SK-N-SH (cell line): ENCODE measurements at regions not wholly inside any gene's neighbourhood (a gene's known extent, or its start where the extent isn't known, plus 50 kb on each side); places are given as distances from the start of the nearest gene placed in this dataset.

Source experiments
- CTCF ChIA-PET: fragments of 300-600, 350-600 bp; formaldehyde crosslinking; extraction: SDS; loops from one replicate; lab custom pipeline; 2021; lab: Yijun Ruan, JAX
- POLR2A ChIA-PET: fragments of 350-600 bp; sonication (Branson Sonifier 250); formaldehyde crosslinking; extraction: SDS; loops from one replicate; lab custom pipeline; 2020; ENCODE audit warnings: antibody characterized with exemption, inconsistent platforms; lab: Yijun Ruan, JAX
- DNase-seq: peaks from one replicate; pipeline ENCODE4 v3.0.0; 2012
- H2AFZ ChIP-seq: fragments of 200-600 bp; sonication (generic); 2 replicates; pipeline ENCODE4 v1.8.1; 2016; ENCODE audit warnings: antibody characterized with exemption, mild to moderate bottlenecking, low read depth
- H3F3A ChIP-seq: fragments of 200-600 bp; sonication (generic); replicated peaks from 2 replicates; pipeline ENCODE3; 2016; ENCODE audit warnings: antibody characterized with exemption, mild to moderate bottlenecking; ENCODE audit not compliant: insufficient read depth
- H3K27ac ChIP-seq, 2 experiments: fragments of 200-500 bp in 1 of 2; fragments of 200-600 bp in 1 of 2; sonication (Bioruptor generic) in 1 of 2; sonication (generic), shearing (Covaris generic) in 1 of 2; 2 replicates each; pipeline versions ENCODE4 v1.5.1 to v1.6.1; 2014 to 2016; ENCODE audit warnings: low read depth in 2 of 2, inconsistent platforms in 1 of 2, low read length in 1 of 2, mild to moderate bottlenecking in 1 of 2, mixed read lengths in 1 of 2
- H3K27me3 ChIP-seq: fragments of 200-600 bp; sonication (generic), shearing (Covaris generic); 2 replicates; pipeline ENCODE4 v1.6.1; 2016; ENCODE audit warnings: mixed run types; ENCODE audit not compliant: insufficient read depth
- H3K36me3 ChIP-seq, 2 experiments: fragments of 200-500 bp in 1 of 2; fragments of 200-600 bp in 1 of 2; sonication (Bioruptor generic) in 1 of 2; sonication (generic) in 1 of 2; replicated peaks in 1 of 2; 2 replicates each; pipeline versions ENCODE3 to v1.5.1; 2014 to 2016; ENCODE audit warnings: low read length in 1 of 2, mild to moderate bottlenecking in 1 of 2; ENCODE audit not compliant: insufficient read depth in 2 of 2, control insufficient read depth in 1 of 2
- H3K4me1 ChIP-seq, 2 experiments: fragments of 200-500 bp in 1 of 2; fragments of 200-600 bp in 1 of 2; sonication (Bioruptor generic) in 1 of 2; sonication (generic), shearing (Covaris generic) in 1 of 2; 2 replicates each; pipeline versions ENCODE4 v1.5.1 to v1.6.1; 2014 to 2016; ENCODE audit warnings: low read depth in 1 of 2, low read length in 1 of 2, mixed run types in 1 of 2; ENCODE audit not compliant: insufficient read depth in 2 of 2, control insufficient read depth in 1 of 2
- H3K4me2 ChIP-seq: fragments of 200-600 bp; sonication (generic), shearing (Covaris generic); 2 replicates; pipeline ENCODE4 v1.6.1; 2017; ENCODE audit warnings: mixed run types
- H3K4me3 ChIP-seq, 2 experiments: fragments of 200-500 bp in 1 of 2; fragments of 200-600 bp in 1 of 2; sonication (Bioruptor generic) in 1 of 2; sonication (generic), shearing (Covaris generic) in 1 of 2; 2 replicates each; pipeline versions ENCODE4 v1.5.1 to v1.8.1; 2014 to 2016; ENCODE audit warnings: low read depth in 2 of 2, inconsistent platforms in 1 of 2, low read length in 1 of 2, mild to moderate bottlenecking in 1 of 2, mixed read lengths in 1 of 2, moderate library complexity in 1 of 2
- H3K79me2 ChIP-seq: fragments of 200-600 bp; sonication (generic); 2 replicates; pipeline ENCODE4 v1.8.1; 2017; ENCODE audit warnings: mild to moderate bottlenecking; ENCODE audit not compliant: insufficient read depth
- H3K9ac ChIP-seq: fragments of 200-600 bp; sonication (generic); 2 replicates; pipeline ENCODE4 v1.6.1; 2017; ENCODE audit warnings: mixed run types
- H3K9me2 ChIP-seq: fragments of 200-600 bp; sonication (generic); 2 replicates; pipeline ENCODE4 v1.6.1; 2017; ENCODE audit warnings: mixed run types
- H3K9me3 ChIP-seq: fragments of 200-600 bp; sonication (generic); 2 replicates; pipeline ENCODE4 v1.6.1; 2017; ENCODE audit warnings: mixed run types, mild to moderate bottlenecking, moderate library complexity
- H4K20me1 ChIP-seq: fragments of 200-600 bp; sonication (generic); 2 replicates; pipeline ENCODE4 v1.6.1; 2017; ENCODE audit warnings: mild to moderate bottlenecking, mixed run types; ENCODE audit not compliant: insufficient read depth
- CTCF ChIP-seq: fragments of 200-600 bp; sonication (generic); IDR thresholded peaks from 2 replicates; pipeline ENCODE4 v1.6.1; 2017; ENCODE audit warnings: antibody characterized with exemption, mild to moderate bottlenecking, moderate library complexity
- ELF1 ChIP-seq: IDR thresholded peaks from 2 replicates; pipeline ENCODE4 v1.4.0; 2012
- EP300 ChIP-seq, 2 experiments: IDR thresholded peaks; 2 replicates each; pipeline versions ENCODE4 v1.4.0 to v1.6.1; 2012; ENCODE audit warnings: borderline replicate concordance in 1 of 2, low read depth in 1 of 2, low read length in 1 of 2
- EZH2phosphoT487 ChIP-seq: fragments of 200-600 bp; sonication (generic); IDR thresholded peaks from 2 replicates; pipeline ENCODE4 v1.6.1; 2017; ENCODE audit warnings: low read depth, mixed run types, mild to moderate bottlenecking, antibody characterized with exemption, moderate library complexity, borderline replicate concordance
- FOSL2 ChIP-seq: IDR thresholded peaks from 2 replicates; pipeline ENCODE4 v1.4.0; 2012; ENCODE audit warnings: low read depth, mild to moderate bottlenecking, moderate library complexity, borderline replicate concordance
- FOXJ3 ChIP-seq: sonication (generic); formaldehyde crosslinking; IDR thresholded peaks from 2 replicates; pipeline ENCODE4 v1.5.1; 2020; ENCODE audit warnings: mild to moderate bottlenecking, missing genetic modification reagents
- FOXM1 ChIP-seq: IDR thresholded peaks from 2 replicates; pipeline ENCODE4 v1.4.0; 2012; ENCODE audit warnings: low read depth, mild to moderate bottlenecking
- GABPA ChIP-seq: IDR thresholded peaks from 2 replicates; pipeline ENCODE4 v1.4.0; 2012; ENCODE audit warnings: low read depth, mild to moderate bottlenecking
- GATA2 ChIP-seq: sonication (generic); formaldehyde crosslinking; IDR thresholded peaks from 2 replicates; pipeline ENCODE4 v1.5.0; 2020; ENCODE audit warnings: mild to moderate bottlenecking, missing genetic modification reagents
- IRF3 ChIP-seq: fragments of 150-350 bp; IDR thresholded peaks from 2 replicates; pipeline ENCODE4 v1.6.1; 2016; ENCODE audit warnings: mild to moderate bottlenecking, low read depth, low read length
- JUND ChIP-seq: IDR thresholded peaks from 2 replicates; pipeline ENCODE4 v1.4.0; 2012
- MAX ChIP-seq: IDR thresholded peaks from 2 replicates; pipeline ENCODE4 v1.4.0; 2012; ENCODE audit warnings: low read depth
- MXI1 ChIP-seq: IDR thresholded peaks from 2 replicates; pipeline ENCODE4 v1.6.1; 2012; ENCODE audit warnings: mild to moderate bottlenecking, low read depth, low read length, improper control_type of control experiment
- NFIC ChIP-seq: IDR thresholded peaks from 2 replicates; pipeline ENCODE4 v1.4.0; 2012; ENCODE audit warnings: borderline replicate concordance
- POLR2AphosphoS5 ChIP-seq: IDR thresholded peaks from 2 replicates; pipeline ENCODE4 v1.6.1; 2012; ENCODE audit warnings: low read depth, low read length
- RAD21 ChIP-seq: IDR thresholded peaks from 2 replicates; pipeline ENCODE4 v1.6.1; 2012; ENCODE audit warnings: mild to moderate bottlenecking, low read length
- RFX5 ChIP-seq: IDR thresholded peaks from 2 replicates; pipeline ENCODE4 v1.6.1; 2012; ENCODE audit warnings: mild to moderate bottlenecking, improper control_type of control experiment, low read length
- SIN3A ChIP-seq: IDR thresholded peaks from 2 replicates; pipeline ENCODE4 v1.6.1; 2012; ENCODE audit warnings: low read depth, mild to moderate bottlenecking, low read length, moderate library complexity, borderline replicate concordance
- SMC3 ChIP-seq: IDR thresholded peaks from 2 replicates; pipeline ENCODE4 v1.6.1; 2012; ENCODE audit warnings: low read depth, low read length, improper control_type of control experiment
- TAF1 ChIP-seq: IDR thresholded peaks from 2 replicates; pipeline ENCODE4 v1.6.1; 2012; ENCODE audit warnings: low read depth, mild to moderate bottlenecking, low read length, moderate library complexity, borderline replicate concordance
- TCF12 ChIP-seq: IDR thresholded peaks from 2 replicates; pipeline ENCODE4 v1.4.0; 2012
- WGBS: methylation state at CpG from one replicate; pipeline ENCODE4 v1.1.6; 2017; ENCODE audit warnings: low lambda C conversion rate; 5-methylcytosine and 5-hydroxymethylcytosine counted together

- no peak for TF ChIP-seq GABPA
- no peak for TF ChIP-seq EZH2phosphoT487
- 0 out of 2 replicates have a peak, but pooled peaks have one; percentile 23 for TF ChIP-seq MXI1
- no peak for TF ChIP-seq ELF1
- no peak for TF ChIP-seq POLR2AphosphoS5
- no peak for TF ChIP-seq TAF1
- no peak for TF ChIP-seq EP300 (IDR thresholded peaks at IDR 0.05; ENCODE audit: borderline replicate concordance in 1 of 2, low read depth in 1 of 2, low read length in 1 of 2)
- no peak for TF ChIP-seq RFX5
Observed at GRCh38 chr1:184210031-184210430, 158.5 kb downstream of the TSEN15 start (continued).

- H3F3A ChIP-seq = no peaks in the 10 kb centered on the region
- no peaks in the 10 kb centered on the region for H3K36me3 ChIP-seq
- ChIA-PET POLR2A (no interaction called here), CTCF (interaction anchor here (1.1 to 1.6 kb wide), 2 partner anchors 12 to 453 kb away, joined by 3 to 4 read pairs; no protein-coding TSS in a partner anchor)
- peak overlapping the region in 1 of 2 experiments; percentile 71; a peak in 2 of 4 replicates for H3K27ac ChIP-seq
- H3K4me3 ChIP-seq = no peak overlapping the region
- no peaks in the 10 kb centered on the region for H3K27me3 ChIP-seq
- peak; percentile 45 for DNase-seq
- H2AFZ ChIP-seq = no peak overlapping the region
- H3K79me2 ChIP-seq = no peaks in the 10 kb centered on the region
- no peaks in the 10 kb centered on the region for H3K9me3 ChIP-seq
- H3K4me2 ChIP-seq = no peak overlapping the region
- no peaks in the 10 kb centered on the region for H4K20me1 ChIP-seq
- no peaks in the 10 kb centered on the region for H3K9me2 ChIP-seq
- WGBS = 73% methylated on average over 6 of the region's 6 CpGs
- TF ChIP-seq EP300 (IDR thresholded peaks at IDR 0.05; ENCODE audit: borderline replicate concordance in 1 of 2, low read depth in 1 of 2, low read length in 1 of 2) (peak in 1 of 2 experiments; percentile 55; a peak in 1 of 4 replicates), FOXJ3 (CRISPR knock-in tag) (no peak), RAD21 (peak; percentile 57), GATA2 (CRISPR knock-in tag) (peak; percentile 37), SMC3 (peak; percentile 31; the same call in 1 of the 2 replicates), NFIC (no peak), TAF1 (no peak), JUND (no peak), MAX (no peak), TCF12 (peak; percentile 25; the same call in 1 of the 2 replicates)
- TF ChIP-seq, all 33 proteins: peak for 5
- Histone ChIP-seq H3K4me1 (peaks cover 0 to 28% of the 10 kb centered on the region in 2 experiments; a peak in 2 of 4 replicates), H3K9ac (no peak overlapping the region)
Observed at GRCh38 chr1:184210862-184211261, 159.3 kb downstream of the TSEN15 start.

- Histone ChIP-seq H3K4me2 (no peak overlapping the region), H2AFZ (peak overlapping the region; percentile 85), H4K20me1 (no peaks in the 10 kb centered on the region), H3K9me3 (no peaks in the 10 kb centered on the region), H3K4me3 (no peak overlapping the region), H3F3A (no peaks in the 10 kb centered on the region), H3K36me3 (no peaks in the 10 kb centered on the region), H3K79me2 (no peaks in the 10 kb centered on the region), H3K4me1 (peaks cover 0 to 28% of the 10 kb centered on the region in 2 experiments; a peak in 2 of 4 replicates), H3K27ac (no peak overlapping the region), H3K27me3 (no peaks in the 10 kb centered on the region), H3K9ac (no peak overlapping the region), H3K9me2 (no peaks in the 10 kb centered on the region)
- WGBS = 76% methylated on average over 7 of the region's 7 CpGs
- CTCF ChIA-PET = interaction anchor here (0.8 to 2.8 kb wide), 3 partner anchors 9 to 451 kb away, joined by 3 to 17 read pairs (median 4); no protein-coding TSS in a partner anchor
- TF ChIP-seq ELF1 = peak; percentile 81
- no peak for TF ChIP-seq CTCF
- TF ChIP-seq FOXM1 = no peak
- TF ChIP-seq GABPA = no peak
- TF ChIP-seq MAX = no peak
- TF ChIP-seq TCF12 = peak; percentile 22; the same call in 1 of the 2 replicates
- TF ChIP-seq IRF3 = no peak
- TF ChIP-seq SIN3A = no peak
- no peak for TF ChIP-seq GATA2 (CRISPR knock-in tag)
- peak; percentile 23; the same call in 1 of the 2 replicates for TF ChIP-seq FOSL2
- no peak for TF ChIP-seq EP300 (IDR thresholded peaks at IDR 0.05; ENCODE audit: borderline replicate concordance in 1 of 2, low read depth in 1 of 2, low read length in 1 of 2)
- DNase-seq = no peak
- POLR2A ChIA-PET = no interaction called here
Observed at GRCh38 chr1:184212649-184213314, 161.3 kb downstream of the TSEN15 start.
